KMS-11 (cell line): ENCODE measurements at regions not wholly inside any gene's neighbourhood (a gene's known extent, or its start where the extent isn't known, plus 50 kb on each side); places are given as distances from the start of the nearest gene placed in this dataset.

Experiments
- H2AFZ ChIP-seq: fragments of 200-600 bp; sonication (generic); 2 replicates; pipeline ENCODE4 v1.6.1; 2016; ENCODE audit warnings: antibody characterized with exemption, mixed run types, low read depth
- H3K27ac ChIP-seq: fragments of 200-600 bp; sonication (generic); 2 replicates; pipeline ENCODE4 v1.6.1; 2016; ENCODE audit warnings: mild to moderate bottlenecking, mixed run types
- H3K27me3 ChIP-seq: fragments of 200-600 bp; sonication (generic); 2 replicates; pipeline ENCODE4 v1.6.1; 2017; ENCODE audit warnings: mild to moderate bottlenecking, low read depth, mixed run types, moderate library complexity; ENCODE audit not compliant: insufficient read depth
- H3K36me3 ChIP-seq: fragments of 200-600 bp; sonication (generic); 2 replicates; pipeline ENCODE4 v1.6.1; 2017; ENCODE audit warnings: mild to moderate bottlenecking, mixed run types; ENCODE audit not compliant: insufficient read depth
- H3K4me1 ChIP-seq: fragments of 200-600 bp; sonication (generic); 2 replicates; pipeline ENCODE4 v1.6.1; 2016; ENCODE audit warnings: mild to moderate bottlenecking, low read depth, mixed run types; ENCODE audit not compliant: poor library complexity, severe bottlenecking
- H3K4me2 ChIP-seq: fragments of 200-600 bp; sonication (generic); 2 replicates; pipeline ENCODE4 v1.7.0; 2016; ENCODE audit warnings: mild to moderate bottlenecking, mixed run types
- H3K4me3 ChIP-seq: fragments of 200-600 bp; sonication (generic); IDR thresholded peaks from 2 replicates; pipeline ENCODE4 v1.6.1; 2017; ENCODE audit warnings: low read depth, low read length, mixed read lengths; ENCODE audit not compliant: insufficient read depth
- H3K79me2 ChIP-seq: fragments of 200-600 bp; sonication (generic); 2 replicates; pipeline ENCODE4 v1.6.1; 2016; ENCODE audit warnings: low read depth, mixed run types; ENCODE audit not compliant: insufficient read depth
- H3K9ac ChIP-seq: fragments of 200-600 bp; sonication (generic); 2 replicates; pipeline ENCODE4 v1.6.1; 2016; ENCODE audit warnings: mild to moderate bottlenecking, mixed run types
- H4K20me1 ChIP-seq: fragments of 200-600 bp; sonication (generic); 2 replicates; pipeline ENCODE4 v1.6.1; 2016; ENCODE audit warnings: mild to moderate bottlenecking, mixed run types; ENCODE audit not compliant: insufficient read depth
- CTCF ChIP-seq: fragments of 200-600 bp; sonication (generic); conservative IDR thresholded peaks from 2 replicates; pipeline ENCODE4 v1.6.1; 2017; ENCODE audit warnings: low read depth, mild to moderate bottlenecking, antibody characterized with exemption, low read length, moderate library complexity, mixed read lengths

GRCh38 chr9:29648601-29649000 is 2075.3 kb upstream of the C9orf72 start:
- Histone ChIP-seq H3K4me2 (no peak overlapping the region), H3K27me3 (no peaks in the 10 kb centered on the region), H3K4me1 (no peaks in the 10 kb centered on the region), H3K27ac (no peak overlapping the region), H4K20me1 (no peaks in the 10 kb centered on the region), H2AFZ (no peak overlapping the region), H3K36me3 (no peaks in the 10 kb centered on the region), H3K79me2 (no peaks in the 10 kb centered on the region), H3K4me3 (no peak overlapping the region), H3K9ac (no peak overlapping the region)
- no peak for TF ChIP-seq CTCF

- Histone ChIP-seq H3K9ac (no peak overlapping the region), H3K27ac (no peak overlapping the region), H3K4me3 (no peak overlapping the region), H3K4me1 (peaks cover 6% of the 10 kb centered on the region), H4K20me1 (no peaks in the 10 kb centered on the region), H2AFZ (no peak overlapping the region), H3K36me3 (no peaks in the 10 kb centered on the region), H3K27me3 (no peaks in the 10 kb centered on the region), H3K4me2 (no peak overlapping the region), H3K79me2 (no peaks in the 10 kb centered on the region)
- no peak for TF ChIP-seq CTCF
Observed at GRCh38 chr9:29656641-29657406, 2083.5 kb upstream of the C9orf72 start.

DNA sequence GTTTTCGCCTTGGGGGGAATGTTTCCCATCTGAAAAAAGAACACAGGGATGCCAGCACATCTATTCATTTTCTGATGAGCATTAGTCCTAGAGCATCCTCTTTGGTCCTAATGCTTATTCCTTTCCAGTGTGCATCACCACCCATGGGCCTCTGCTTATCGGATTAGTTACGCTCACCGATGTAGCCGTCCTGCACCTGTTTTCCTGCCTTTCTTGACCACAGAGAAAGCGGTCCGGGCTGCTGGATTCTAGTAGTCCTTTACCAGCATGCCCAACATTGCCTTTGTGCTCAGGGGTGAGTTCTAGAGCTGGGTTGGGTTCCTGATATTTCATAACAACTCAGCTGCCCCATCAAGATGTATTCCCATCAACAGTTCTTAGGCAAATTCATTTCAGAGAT is 2084.5 kb upstream of the C9orf72 start:
- Histone ChIP-seq H3K4me1 (peaks cover 6% of the 10 kb centered on the region), H2AFZ (no peak overlapping the region), H3K36me3 (no peaks in the 10 kb centered on the region), H3K27ac (no peak overlapping the region), H3K9ac (no peak overlapping the region), H4K20me1 (no peaks in the 10 kb centered on the region), H3K4me3 (no peak overlapping the region), H3K27me3 (no peaks in the 10 kb centered on the region), H3K4me2 (no peak overlapping the region), H3K79me2 (no peaks in the 10 kb centered on the region)
- TF ChIP-seq CTCF = no peak

- Histone ChIP-seq H3K79me2 (no peaks in the 10 kb centered on the region), H3K27me3 (no peaks in the 10 kb centered on the region), H4K20me1 (no peaks in the 10 kb centered on the region), H3K4me3 (no peak overlapping the region), H3K36me3 (no peaks in the 10 kb centered on the region), H3K4me2 (no peak overlapping the region), H3K9ac (no peak overlapping the region), H3K4me1 (peaks cover 6% of the 10 kb centered on the region), H3K27ac (no peak overlapping the region), H2AFZ (no peak overlapping the region)
- no peak for TF ChIP-seq CTCF
Observed at GRCh38 chr9:29659014-29659413, 2085.7 kb upstream of the C9orf72 start.
